T-helper 17 cell (primary cell): ENCODE measurements at regions not wholly inside any gene's neighbourhood (a gene's known extent, or its start where the extent isn't known, plus 50 kb on each side); places are given as distances from the start of the nearest gene placed in this dataset.

Experiments
- ATAC-seq: fragments of 150-1000 bp; cut with Tn5 transposase; 2 replicates; pipeline ENCODE4 v1.10.0; 2021; ENCODE audit warnings: mild to moderate bottlenecking, moderate library complexity
- DNase-seq, 3 donors: peaks; one replicate each; pipeline versions ENCODE4 v3.0.0 to v3.0.0-alpha.2; 2020 to 2021
- H3K9me3 ChIP-seq: one replicate; pipeline ENCODE4 v1.7.0; 2013; ENCODE audit warnings: low read length, mild to moderate bottlenecking; ENCODE audit not compliant: control insufficient read depth, poor library complexity, severe bottlenecking
- H3K27ac Mint-ChIP-seq: one replicate; pipeline ENCODE4 v1.8.0; 2022; ENCODE audit warnings: mild to moderate bottlenecking, moderate library complexity, mixed read lengths
- H3K27me3 Mint-ChIP-seq: one replicate; pipeline ENCODE4 v1.8.0; 2022; ENCODE audit warnings: mixed read lengths
- H3K36me3 Mint-ChIP-seq: one replicate; pipeline ENCODE4 v1.8.0; 2022; ENCODE audit warnings: low read depth, mixed read lengths
- H3K4me1 Mint-ChIP-seq: one replicate; pipeline ENCODE4 v1.8.0; 2022; ENCODE audit warnings: mild to moderate bottlenecking, mixed read lengths
- H3K4me3 Mint-ChIP-seq: one replicate; pipeline ENCODE4 v1.8.0; 2022; ENCODE audit warnings: mild to moderate bottlenecking, moderate library complexity, mixed read lengths

DNA sequence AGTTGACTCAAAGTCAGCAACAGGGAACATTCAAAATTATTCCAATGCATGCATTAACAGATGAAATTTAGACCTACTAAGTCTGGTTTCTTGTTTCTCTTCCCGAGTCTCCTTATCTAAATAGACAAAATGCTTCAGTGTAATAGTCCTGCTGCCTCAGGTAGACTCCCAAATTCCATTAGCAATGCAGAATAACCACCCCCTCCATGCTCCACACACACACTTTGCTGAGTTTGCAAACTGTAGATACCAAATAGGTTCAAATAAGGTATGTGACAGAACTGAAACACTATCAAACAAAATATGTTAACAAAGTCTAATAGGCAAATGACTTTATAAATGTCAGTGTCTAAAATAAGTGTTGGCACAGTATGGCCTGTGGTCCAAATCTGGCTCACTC lies 451.1 kb upstream of the SOX5 start:
- Mint-ChIP-seq H3K36me3 (no peaks in the 10 kb centered on the region), H3K27me3 (peaks cover 3% of the 10 kb centered on the region), H3K4me3 (no peak overlapping the region), H3K4me1 (no peaks in the 10 kb centered on the region), H3K27ac (no peak overlapping the region)
- ATAC-seq (no peak), DNase-seq (no peak)
- no peaks in the 10 kb centered on the region for H3K9me3 ChIP-seq

GRCh38 chr12:24398605-24399004 lies 449.1 kb upstream of the SOX5 start:
- Mint-ChIP-seq H3K27ac (no peak overlapping the region), H3K4me3 (no peak overlapping the region), H3K27me3 (no peaks in the 10 kb centered on the region), H3K4me1 (no peaks in the 10 kb centered on the region), H3K36me3 (no peaks in the 10 kb centered on the region)
- no peaks in the 10 kb centered on the region for H3K9me3 ChIP-seq
- no peak for ATAC-seq
- no peak for DNase-seq

GRCh38 chr12:24396224-24396623 lies 446.8 kb upstream of the SOX5 start:
- ATAC-seq (no peak), DNase-seq (no peak)
- Mint-ChIP-seq H3K27me3 (no peaks in the 10 kb centered on the region), H3K4me3 (no peak overlapping the region), H3K36me3 (no peaks in the 10 kb centered on the region), H3K4me1 (no peaks in the 10 kb centered on the region), H3K27ac (no peak overlapping the region)
- H3K9me3 ChIP-seq: no peaks in the 10 kb centered on the region

DNA sequence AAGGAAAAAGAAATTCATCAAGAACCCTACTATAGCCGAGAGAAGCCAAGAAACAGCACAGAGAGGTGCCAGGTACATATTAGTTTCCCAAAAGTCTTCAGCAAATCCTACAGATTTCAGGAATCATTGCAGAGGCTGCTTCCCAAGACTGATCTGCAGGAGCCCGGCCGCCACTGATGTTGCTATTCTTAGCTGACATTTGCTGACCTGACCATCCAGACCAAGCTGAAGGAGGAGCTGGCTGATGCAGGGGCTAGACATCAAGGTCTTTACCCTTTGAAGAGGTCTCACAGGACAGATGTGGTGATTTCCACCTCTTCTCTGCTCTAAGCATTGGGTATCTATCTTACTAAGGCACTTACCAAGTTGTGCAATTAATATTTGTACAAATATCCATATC lies 444.8 kb upstream of the SOX5 start:
- Mint-ChIP-seq H3K4me1 (no peaks in the 10 kb centered on the region), H3K27me3 (no peaks in the 10 kb centered on the region), H3K27ac (no peak overlapping the region), H3K36me3 (no peaks in the 10 kb centered on the region), H3K4me3 (no peak overlapping the region)
- no peaks in the 10 kb centered on the region for H3K9me3 ChIP-seq
- DNase-seq (no peak), ATAC-seq (no peak)

- Mint-ChIP-seq H3K36me3 (no peaks in the 10 kb centered on the region), H3K4me1 (no peaks in the 10 kb centered on the region), H3K27me3 (no peaks in the 10 kb centered on the region), H3K4me3 (no peak overlapping the region), H3K27ac (no peak overlapping the region)
- ATAC-seq: no peak
- no peak for DNase-seq
- no peaks in the 10 kb centered on the region for H3K9me3 ChIP-seq
Measured at GRCh38 chr12:24393071-24393470, 443.6 kb upstream of the SOX5 start.

- Mint-ChIP-seq H3K36me3 (no peaks in the 10 kb centered on the region), H3K4me3 (no peak overlapping the region), H3K27ac (no peak overlapping the region), H3K27me3 (no peaks in the 10 kb centered on the region), H3K4me1 (no peaks in the 10 kb centered on the region)
- ATAC-seq: no peak
- no peak for DNase-seq
- no peaks in the 10 kb centered on the region for H3K9me3 ChIP-seq
Measured at GRCh38 chr12:24389394-24389793, 439.9 kb upstream of the SOX5 start.

GRCh38 chr12:24387381-24387780 lies 437.9 kb upstream of the SOX5 start:
- no peak for DNase-seq
- Mint-ChIP-seq H3K4me3 (no peak overlapping the region), H3K4me1 (no peaks in the 10 kb centered on the region), H3K27me3 (no peaks in the 10 kb centered on the region), H3K36me3 (no peaks in the 10 kb centered on the region), H3K27ac (no peak overlapping the region)
- no peak for ATAC-seq
- H3K9me3 ChIP-seq: no peaks in the 10 kb centered on the region

DNA sequence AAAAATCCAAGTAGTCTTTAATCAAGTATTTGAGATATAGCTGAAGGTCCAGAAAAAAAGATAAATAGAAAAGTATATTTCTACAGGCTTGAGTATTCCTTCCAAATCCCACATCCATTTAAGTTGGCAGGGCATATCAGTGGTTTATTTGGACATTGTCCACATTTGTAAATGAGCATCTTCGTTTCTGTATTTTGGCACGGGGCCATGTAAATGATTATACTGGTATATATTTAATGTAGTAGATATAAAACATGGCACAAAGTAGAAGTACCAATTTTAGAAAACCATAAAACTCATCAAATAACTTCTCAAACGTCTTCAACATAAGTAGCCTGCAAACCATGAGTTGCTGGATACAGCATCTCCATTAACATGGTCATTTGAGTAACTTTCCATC lies 437.4 kb upstream of the SOX5 start:
- Mint-ChIP-seq H3K4me3 (no peak overlapping the region), H3K27me3 (no peaks in the 10 kb centered on the region), H3K4me1 (no peaks in the 10 kb centered on the region), H3K36me3 (no peaks in the 10 kb centered on the region), H3K27ac (no peak overlapping the region)
- no peaks in the 10 kb centered on the region for H3K9me3 ChIP-seq
- ATAC-seq: no peak
- no peak for DNase-seq

DNA sequence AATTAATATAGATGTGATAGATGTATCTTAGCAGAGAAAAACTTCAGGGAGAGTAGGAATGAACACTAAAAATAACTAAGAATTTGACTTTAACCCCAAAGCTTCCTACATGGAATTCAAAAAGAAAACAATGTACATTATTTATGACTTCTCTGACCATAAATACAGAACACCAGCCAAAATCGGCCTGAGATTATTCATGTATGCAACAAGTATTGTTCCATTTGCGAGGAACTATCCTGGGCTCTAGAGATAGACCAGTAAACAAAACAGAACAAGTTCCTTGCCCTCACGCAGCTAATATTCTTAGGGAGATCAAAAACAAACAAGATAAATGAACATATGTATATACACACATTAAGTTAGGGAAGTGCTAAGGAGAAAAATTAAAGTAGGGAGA lies 432.3 kb upstream of the SOX5 start:
- ATAC-seq: no peak
- H3K36me3 Mint-ChIP-seq: no peaks in the 10 kb centered on the region
- H3K27ac Mint-ChIP-seq: no peak overlapping the region
- H3K9me3 ChIP-seq: no peaks in the 10 kb centered on the region
- no peaks in the 10 kb centered on the region for H3K4me1 Mint-ChIP-seq
- H3K27me3 Mint-ChIP-seq: no peaks in the 10 kb centered on the region
- no peak overlapping the region for H3K4me3 Mint-ChIP-seq
- DNase-seq: no peak

DNA sequence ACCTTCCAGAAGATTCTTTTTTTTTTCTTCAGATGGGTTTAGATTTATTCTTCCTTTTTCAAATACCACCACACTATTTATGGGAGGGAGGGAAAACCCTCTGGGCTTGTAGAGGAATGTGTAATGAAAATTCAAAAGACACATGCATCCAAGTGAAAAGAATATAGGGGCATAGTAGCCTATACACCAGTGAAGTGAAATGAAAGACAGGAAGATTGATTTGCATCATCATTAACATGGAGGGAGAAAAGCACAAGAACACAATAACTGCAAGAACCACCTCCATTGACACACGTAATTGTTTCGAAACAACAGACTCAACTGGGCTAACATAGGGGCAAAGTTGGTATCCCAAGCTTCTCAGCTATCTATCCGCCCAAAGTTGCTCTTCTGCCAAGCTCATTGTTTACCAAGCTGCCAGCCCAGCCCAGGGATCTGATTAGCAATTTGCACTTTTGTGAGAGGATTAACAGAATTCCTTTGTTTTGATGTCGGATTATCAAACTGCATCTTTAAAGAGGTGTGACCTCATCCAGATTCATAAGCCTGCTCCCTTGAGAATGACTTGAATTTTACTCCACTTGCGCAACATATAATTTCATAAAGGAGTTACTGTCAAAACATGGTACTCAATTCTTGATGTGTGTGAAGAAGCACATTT lies 430.5 kb upstream of the SOX5 start:
- no peak overlapping the region for H3K4me3 Mint-ChIP-seq
- DNase-seq (no peak), ATAC-seq (no peak)
- H3K36me3 Mint-ChIP-seq: no peaks in the 10 kb centered on the region
- H3K27ac Mint-ChIP-seq: no peak overlapping the region
- H3K27me3 Mint-ChIP-seq: no peaks in the 10 kb centered on the region
- H3K9me3 ChIP-seq: no peaks in the 10 kb centered on the region
- H3K4me1 Mint-ChIP-seq: no peaks in the 10 kb centered on the region

DNA sequence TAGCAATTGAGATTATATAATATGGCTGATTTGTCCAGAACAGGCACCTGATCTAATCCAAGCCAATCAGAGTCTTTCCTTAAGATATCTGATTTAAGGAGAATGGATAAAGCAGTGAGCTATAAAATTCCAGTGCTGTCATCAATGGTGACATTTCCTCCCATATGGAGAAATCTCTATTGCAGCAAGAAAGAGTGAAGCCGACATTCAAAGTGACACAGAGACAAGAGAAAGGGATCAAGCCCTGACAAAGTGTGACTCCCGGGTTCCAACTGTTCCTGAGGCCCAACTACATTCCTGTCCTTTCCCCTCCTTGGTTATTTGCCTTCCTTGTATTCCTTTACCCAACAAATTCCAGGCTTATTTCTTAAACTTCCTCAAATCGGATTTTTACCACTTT lies 430.0 kb upstream of the SOX5 start:
- no peaks in the 10 kb centered on the region for H3K9me3 ChIP-seq
- Mint-ChIP-seq H3K4me3 (no peak overlapping the region), H3K4me1 (no peaks in the 10 kb centered on the region), H3K36me3 (no peaks in the 10 kb centered on the region), H3K27ac (no peak overlapping the region), H3K27me3 (no peaks in the 10 kb centered on the region)
- ATAC-seq (no peak), DNase-seq (no peak)

- H3K4me3 Mint-ChIP-seq: no peak overlapping the region
- H3K9me3 ChIP-seq: no peaks in the 10 kb centered on the region
- H3K36me3 Mint-ChIP-seq: no peaks in the 10 kb centered on the region
- H3K4me1 Mint-ChIP-seq: no peaks in the 10 kb centered on the region
- no peaks in the 10 kb centered on the region for H3K27me3 Mint-ChIP-seq
- no peak overlapping the region for H3K27ac Mint-ChIP-seq
- DNase-seq (no peak), ATAC-seq (no peak)
Measured at GRCh38 chr12:24378548-24379407, 429.3 kb upstream of the SOX5 start.

GRCh38 chr12:24374452-24374851 lies 425.0 kb upstream of the SOX5 start:
- Mint-ChIP-seq H3K4me1 (no peaks in the 10 kb centered on the region), H3K27me3 (no peaks in the 10 kb centered on the region), H3K4me3 (no peak overlapping the region), H3K27ac (no peak overlapping the region), H3K36me3 (no peaks in the 10 kb centered on the region)
- DNase-seq: no peak
- H3K9me3 ChIP-seq: no peaks in the 10 kb centered on the region
- no peak for ATAC-seq

GRCh38 chr12:24373004-24373403 lies 423.5 kb upstream of the SOX5 start:
- Mint-ChIP-seq H3K4me1 (no peaks in the 10 kb centered on the region), H3K27ac (no peak overlapping the region)

More at GRCh38 chr12:24373004-24373403, 423.5 kb upstream of the SOX5 start:
- ATAC-seq (no peak), DNase-seq (no peak)
- Mint-ChIP-seq H3K27me3 (no peaks in the 10 kb centered on the region), H3K36me3 (no peaks in the 10 kb centered on the region), H3K4me3 (no peak overlapping the region)
- H3K9me3 ChIP-seq: no peaks in the 10 kb centered on the region
